ENCODE measurements at regions not wholly inside any gene's neighbourhood (a gene's known extent, or its start where the extent isn't known, plus 50 kb on each side); places are given as distances from the start of the nearest gene placed in this dataset.

DNA sequence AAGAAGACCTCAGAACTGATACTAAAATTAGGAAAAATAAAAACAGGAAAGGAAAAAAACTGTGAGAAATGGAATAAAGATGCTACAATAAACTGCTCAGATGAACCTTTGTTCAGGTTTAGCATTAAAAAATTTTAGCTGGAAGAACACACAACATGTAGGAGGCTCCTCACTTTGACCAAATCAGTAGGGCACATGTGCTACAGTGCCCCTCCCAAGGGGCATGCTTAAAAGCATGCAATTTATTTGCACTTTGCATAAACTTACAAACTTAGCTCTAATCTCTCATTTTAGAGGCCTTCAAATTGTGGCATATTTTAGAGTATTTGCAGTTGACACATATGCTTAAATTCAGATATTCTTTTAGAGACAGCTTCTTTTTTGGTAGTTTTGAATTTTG, 570.2 kb downstream of the UTRN start:
- DNase-seq = no peak
- Histone ChIP-seq H3K4me1 (no peaks in the 10 kb centered on the region), H3K27me3 (no peaks in the 10 kb centered on the region), H3K36me3 (ENCODE audit: low read depth, missing control alignments) (no peaks in the 10 kb centered on the region), H3K9me3 (no peaks in the 10 kb centered on the region), H3K27ac (no peak overlapping the region), H3K4me3 (no peak overlapping the region)
- TF ChIP-seq, protein P1, sequence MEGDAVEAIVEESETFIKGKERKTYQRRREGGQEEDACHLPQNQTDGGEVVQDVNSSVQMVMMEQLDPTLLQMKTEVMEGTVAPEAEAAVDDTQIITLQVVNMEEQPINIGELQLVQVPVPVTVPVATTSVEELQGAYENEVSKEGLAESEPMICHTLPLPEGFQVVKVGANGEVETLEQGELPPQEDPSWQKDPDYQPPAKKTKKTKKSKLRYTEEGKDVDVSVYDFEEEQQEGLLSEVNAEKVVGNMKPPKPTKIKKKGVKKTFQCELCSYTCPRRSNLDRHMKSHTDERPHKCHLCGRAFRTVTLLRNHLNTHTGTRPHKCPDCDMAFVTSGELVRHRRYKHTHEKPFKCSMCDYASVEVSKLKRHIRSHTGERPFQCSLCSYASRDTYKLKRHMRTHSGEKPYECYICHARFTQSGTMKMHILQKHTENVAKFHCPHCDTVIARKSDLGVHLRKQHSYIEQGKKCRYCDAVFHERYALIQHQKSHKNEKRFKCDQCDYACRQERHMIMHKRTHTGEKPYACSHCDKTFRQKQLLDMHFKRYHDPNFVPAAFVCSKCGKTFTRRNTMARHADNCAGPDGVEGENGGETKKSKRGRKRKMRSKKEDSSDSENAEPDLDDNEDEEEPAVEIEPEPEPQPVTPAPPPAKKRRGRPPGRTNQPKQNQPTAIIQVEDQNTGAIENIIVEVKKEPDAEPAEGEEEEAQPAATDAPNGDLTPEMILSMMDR (IDR thresholded peaks at IDR 0.05) = no peak
- no peak for TF ChIP-seq POLR2A (IDR thresholded peaks at IDR 0.05)
- intact Hi-C loops (cut with DNase I; ENCODE audit: low total_unique reads) = no loop called here

DNA sequence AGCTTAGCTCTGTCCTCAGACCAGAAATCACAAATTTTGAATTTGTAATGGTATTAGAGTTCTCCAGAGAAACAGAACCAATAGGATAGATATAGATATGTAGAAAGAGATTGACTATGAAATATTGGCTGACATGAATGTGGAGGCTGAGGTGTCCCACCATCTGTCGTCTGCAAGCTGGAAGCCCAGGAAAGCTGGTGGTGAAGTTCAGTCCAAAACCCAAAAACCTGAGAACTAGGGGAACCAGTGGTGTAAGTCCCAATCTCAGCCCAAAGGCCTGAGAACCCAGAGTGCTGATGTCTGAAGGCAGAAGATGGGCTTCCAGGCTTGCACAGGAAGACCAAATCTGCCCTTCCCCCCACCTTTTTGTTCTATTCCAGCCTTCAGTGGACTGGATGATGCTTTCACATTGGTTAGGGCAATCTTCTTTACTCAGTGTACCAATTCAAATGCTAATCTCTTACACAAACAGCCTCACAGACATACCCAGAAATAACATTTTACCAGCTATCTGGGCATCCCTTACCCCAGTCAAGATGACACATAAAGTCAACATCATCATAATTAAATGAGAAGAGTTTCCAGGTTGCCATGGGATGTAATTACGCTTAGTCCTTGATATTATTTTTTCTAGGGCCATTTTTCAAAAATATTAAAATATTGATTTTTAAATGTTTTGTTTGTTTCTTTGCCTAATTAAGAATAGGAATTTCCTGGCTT, 570.8 kb downstream of the UTRN start:
- DNase-seq = no peak
- intact Hi-C loops (cut with DNase I; ENCODE audit: low total_unique reads) = no loop called here
- TF ChIP-seq, protein P1 (IDR thresholded peaks at IDR 0.05) = no peak
- no peak for TF ChIP-seq POLR2A (IDR thresholded peaks at IDR 0.05)
- H3K27me3 ChIP-seq = no peaks in the 10 kb centered on the region
- WGBS, 2 donors = 69 to 93% methylated on average over 2 of the region's 2 CpGs
- H3K4me3 ChIP-seq = no peak overlapping the region
- H3K27ac ChIP-seq = no peak overlapping the region
- H3K4me1 ChIP-seq = no peaks in the 10 kb centered on the region
- H3K9me3 ChIP-seq = no peaks in the 10 kb centered on the region
- H3K36me3 ChIP-seq (ENCODE audit: low read depth, missing control alignments) = no peaks in the 10 kb centered on the region

DNA sequence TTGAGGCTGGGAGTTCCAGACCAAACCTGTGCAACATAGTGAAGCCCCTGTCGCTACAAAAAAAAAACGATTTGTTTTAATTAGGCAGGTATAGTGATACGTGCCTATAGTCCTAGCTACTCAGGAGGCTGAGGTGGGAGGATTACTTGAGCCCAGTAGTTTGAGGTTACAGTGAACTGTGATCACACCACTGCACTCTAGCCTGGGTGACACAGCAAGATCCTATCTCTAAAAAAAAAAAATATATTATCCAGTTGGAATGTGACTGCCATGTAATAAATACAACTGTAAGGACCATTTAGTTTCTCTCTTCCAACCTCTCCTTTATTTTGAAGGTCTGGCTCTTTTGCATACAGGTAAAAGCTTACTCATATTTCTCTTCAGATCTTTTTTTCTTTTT, 571.5 kb downstream of the UTRN start:
- intact Hi-C loops (cut with DNase I; ENCODE audit: low total_unique reads) = no loop called here
- no peak for DNase-seq
- 89 to 91% methylated on average over 3 of the region's 3 CpGs for WGBS, 2 donors
- TF ChIP-seq, protein P1 (IDR thresholded peaks at IDR 0.05) = no peak
- no peak for TF ChIP-seq POLR2A (IDR thresholded peaks at IDR 0.05)
- Histone ChIP-seq H3K9me3 (no peaks in the 10 kb centered on the region), H3K27ac (no peak overlapping the region), H3K4me1 (no peaks in the 10 kb centered on the region), H3K27me3 (no peaks in the 10 kb centered on the region), H3K36me3 (ENCODE audit: low read depth, missing control alignments) (no peaks in the 10 kb centered on the region), H3K4me3 (no peak overlapping the region)

DNA sequence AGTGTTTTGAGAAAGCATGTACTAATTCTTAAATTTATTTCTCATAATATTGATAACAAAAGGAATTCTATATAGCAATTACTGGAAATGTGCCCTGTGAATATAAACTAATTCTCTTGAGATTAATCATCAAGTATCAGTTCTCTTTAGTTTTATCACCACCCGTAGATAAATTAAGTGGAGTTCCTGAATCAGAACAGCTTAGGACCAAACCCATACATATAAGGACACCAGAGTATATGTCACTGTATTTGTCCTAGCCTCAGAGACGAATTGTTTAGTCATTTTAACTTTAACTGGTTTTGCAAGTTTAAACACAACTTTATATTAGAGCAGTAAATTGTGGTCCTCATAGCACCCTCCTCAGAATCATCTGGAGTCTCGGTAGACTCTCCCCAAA, 572.0 kb downstream of the UTRN start:
- WGBS, 2 donors = 86 to 89% methylated on average over 3 of the region's 3 CpGs
- H3K27ac ChIP-seq = no peak overlapping the region
- H3K4me1 ChIP-seq = no peaks in the 10 kb centered on the region
- no peaks in the 10 kb centered on the region for H3K36me3 ChIP-seq (ENCODE audit: low read depth, missing control alignments)
- intact Hi-C loops (cut with DNase I; ENCODE audit: low total_unique reads) = no loop called here
- H3K27me3 ChIP-seq = no peaks in the 10 kb centered on the region
- no peak for DNase-seq
- no peaks in the 10 kb centered on the region for H3K9me3 ChIP-seq
- H3K4me3 ChIP-seq = no peak overlapping the region
- TF ChIP-seq, protein P1 (IDR thresholded peaks at IDR 0.05) = no peak
- no peak for TF ChIP-seq POLR2A (IDR thresholded peaks at IDR 0.05)

DNA sequence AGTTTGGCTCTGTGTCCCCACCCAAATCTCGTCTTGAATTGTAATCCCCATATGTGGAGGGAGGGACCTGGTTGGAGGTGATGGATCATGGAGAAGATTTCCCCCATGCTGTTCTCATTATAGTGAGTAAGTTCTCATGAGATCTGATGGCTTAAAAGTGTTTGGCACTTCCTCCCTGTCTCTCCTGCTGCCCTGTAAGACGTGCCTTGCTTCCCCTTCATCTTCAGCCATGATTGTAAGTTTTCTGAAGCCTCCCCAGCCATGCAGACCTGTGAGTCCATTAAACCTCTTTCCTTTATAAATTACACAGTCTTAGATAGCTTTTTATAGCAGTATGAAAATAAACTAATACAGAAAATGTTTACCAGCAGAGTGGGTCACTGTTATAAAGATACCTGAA, 577.6 kb downstream of the UTRN start:
- Histone ChIP-seq H3K9me3 (no peaks in the 10 kb centered on the region), H3K36me3 (ENCODE audit: low read depth, missing control alignments) (no peaks in the 10 kb centered on the region), H3K27me3 (no peaks in the 10 kb centered on the region), H3K4me3 (no peak overlapping the region), H3K27ac (no peak overlapping the region), H3K4me1 (no peaks in the 10 kb centered on the region)
- no peak for DNase-seq
- TF ChIP-seq, protein P1 (IDR thresholded peaks at IDR 0.05) = no peak
- no peak for TF ChIP-seq POLR2A (IDR thresholded peaks at IDR 0.05)
- intact Hi-C loops (cut with DNase I; ENCODE audit: low total_unique reads) = no loop called here
- WGBS, 2 donors = 51 to 65% methylated on average over 2 of the region's 2 CpGs
